ENCODE measurements at regions not wholly inside any gene's neighbourhood (a gene's known extent, or its start where the extent isn't known, plus 50 kb on each side); places are given as distances from the start of the nearest gene placed in this dataset.

DNA sequence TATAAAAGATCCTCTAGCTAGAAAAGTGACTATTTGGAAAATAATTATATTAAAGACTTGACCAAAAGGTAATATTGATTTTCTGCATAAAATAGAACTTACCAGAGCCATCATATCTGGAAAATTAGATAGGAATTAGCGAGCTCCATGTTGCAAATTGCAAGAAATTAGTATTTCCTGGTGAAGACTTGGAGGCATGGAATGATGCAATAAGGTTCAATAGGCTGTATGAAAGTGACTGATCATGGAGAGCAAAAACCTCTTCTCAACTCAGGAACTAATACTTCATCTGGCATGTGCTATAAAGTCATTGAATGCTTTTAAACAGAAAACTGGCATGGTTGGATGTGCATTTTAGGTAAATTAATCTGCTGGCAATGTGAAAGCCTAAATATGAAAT, 66.3 kb upstream of the UFM1 start:
- no peak for TF ChIP-seq CTCF (IDR thresholded peaks at IDR 0.05)
- peaks cover 8% of the 10 kb centered on the region for H3K9me3 Mint-ChIP-seq
- Histone ChIP-seq H3K27ac (ENCODE audit: low read depth in 1 of 2, low read length in 2 of 2) (no peak overlapping the region), H3K36me3 (ENCODE audit: insufficient read depth, low read length) (no peaks in the 10 kb centered on the region), H3K4me1 (ENCODE audit: insufficient read depth, low read length) (no peaks in the 10 kb centered on the region), H3K27me3 (ENCODE audit: control insufficient read depth in 1 of 2, insufficient read depth in 2 of 2, low read length in 2 of 2) (no peaks in the 10 kb centered on the region), H3K4me3 (ENCODE audit: low read length) (no peak overlapping the region), H3K9me3 (ENCODE audit: control insufficient read depth in 1 of 2, insufficient read depth in 1 of 2, low read length in 2 of 2) (no peaks in the 10 kb centered on the region)
- ChIA-PET POLR2A (no interaction called here), CTCF (no interaction called here)
- DNase-seq (no peak), ATAC-seq (ENCODE audit: poor library complexity) (no peak)
- no peak overlapping the region for H3K27ac Mint-ChIP-seq
- H3K4me1 Mint-ChIP-seq (ENCODE audit: low read depth): no peaks in the 10 kb centered on the region
- intact Hi-C loops (cut with DNase I, micrococcal nuclease): no loop called here
- no peaks in the 10 kb centered on the region for H3K36me3 Mint-ChIP-seq (ENCODE audit: low read depth)
- H3K4me3 Mint-ChIP-seq: no peak overlapping the region
- no peaks in the 10 kb centered on the region for H3K27me3 Mint-ChIP-seq

DNA sequence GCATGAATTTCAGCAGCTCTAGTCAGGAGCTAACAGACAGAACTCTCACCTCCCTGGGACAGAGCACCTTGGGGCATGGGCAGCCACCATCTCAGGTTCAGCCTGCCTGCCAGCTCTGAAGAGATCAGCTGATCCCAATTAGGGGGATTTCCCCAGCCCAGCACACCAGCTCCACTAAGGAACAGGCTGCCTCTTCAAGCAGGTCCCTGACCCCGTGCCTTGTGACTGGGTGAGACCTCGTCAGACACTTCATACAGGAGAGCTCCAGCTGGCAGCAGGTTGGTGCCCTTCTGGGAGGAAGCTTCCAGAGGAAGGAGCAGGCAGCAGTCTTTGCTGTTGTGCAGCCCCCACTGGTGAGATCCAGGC, 84.5 kb upstream of the UFM1 start:
- Mint-ChIP-seq H3K36me3 (ENCODE audit: low read depth) (no peaks in the 10 kb centered on the region), H3K4me1 (ENCODE audit: low read depth) (no peaks in the 10 kb centered on the region), H3K27me3 (no peaks in the 10 kb centered on the region), H3K9me3 (peaks cover 17% of the 10 kb centered on the region), H3K27ac (no peak overlapping the region), H3K4me3 (no peak overlapping the region)
- intact Hi-C loops (cut with DNase I, micrococcal nuclease): no loop called here
- no peak overlapping the region for H3K27ac ChIP-seq (ENCODE audit: low read depth in 1 of 2, low read length in 2 of 2)
- H3K9me3 ChIP-seq (ENCODE audit: control insufficient read depth in 1 of 2, insufficient read depth in 1 of 2, low read length in 2 of 2): peaks cover 0 to 16% of the 10 kb centered on the region in 2 experiments
- DNase-seq: no peak
- no peaks in the 10 kb centered on the region for H3K4me1 ChIP-seq (ENCODE audit: insufficient read depth, low read length)
- H3K4me3 ChIP-seq (ENCODE audit: low read length): no peak overlapping the region
- no peaks in the 10 kb centered on the region for H3K27me3 ChIP-seq (ENCODE audit: control insufficient read depth in 1 of 2, insufficient read depth in 2 of 2, low read length in 2 of 2)
- ChIA-PET CTCF (no interaction called here), POLR2A (no interaction called here)
- H3K36me3 ChIP-seq (ENCODE audit: insufficient read depth, low read length): no peaks in the 10 kb centered on the region
- ATAC-seq (ENCODE audit: poor library complexity): no peak
- TF ChIP-seq CTCF (IDR thresholded peaks at IDR 0.05): no peak

DNA sequence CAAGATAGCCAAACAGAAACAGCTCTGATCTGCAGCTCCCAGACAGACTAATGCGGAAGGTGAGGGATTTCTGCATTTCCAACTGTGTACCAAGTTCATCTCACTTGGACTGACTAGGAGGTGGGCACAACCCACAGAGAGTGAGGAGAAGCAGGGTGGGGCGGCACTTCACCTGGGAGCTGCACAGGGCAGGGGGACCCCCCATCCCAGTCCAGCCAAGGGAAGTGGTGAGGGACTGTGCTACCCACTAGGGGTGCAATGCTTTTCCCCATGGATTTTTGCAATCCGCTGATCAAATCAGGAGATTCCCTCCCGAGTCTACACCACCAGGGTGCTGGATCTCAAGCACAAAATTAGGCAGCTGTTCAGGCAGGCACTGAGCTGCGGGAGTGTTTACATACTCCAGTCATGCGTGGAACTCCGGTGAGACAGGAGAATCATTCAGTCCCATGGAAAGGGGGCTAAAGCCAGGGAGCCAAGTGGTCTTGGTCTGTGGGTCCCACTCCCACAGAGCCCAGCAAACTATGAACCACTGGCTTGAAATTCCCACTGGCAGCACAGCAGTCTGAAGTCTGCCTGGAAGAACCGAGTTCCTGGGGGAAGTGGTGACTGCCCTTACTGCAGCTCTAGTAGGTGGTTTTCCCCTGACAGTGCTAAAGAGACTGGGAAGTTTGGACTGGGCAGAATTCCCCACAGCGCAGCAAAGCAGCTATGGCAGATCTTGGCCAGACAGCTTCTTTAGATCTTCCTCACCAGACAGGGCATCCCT, 85.1 kb upstream of the UFM1 start:
- CTCF ChIA-PET: no interaction called here
- Mint-ChIP-seq H3K27ac (no peak overlapping the region), H3K9me3 (peaks cover 13% of the 10 kb centered on the region), H3K4me3 (no peak overlapping the region), H3K4me1 (ENCODE audit: low read depth) (no peaks in the 10 kb centered on the region), H3K36me3 (ENCODE audit: low read depth) (no peaks in the 10 kb centered on the region), H3K27me3 (no peaks in the 10 kb centered on the region)
- H3K9me3 ChIP-seq (ENCODE audit: control insufficient read depth in 1 of 2, insufficient read depth in 1 of 2, low read length in 2 of 2): peaks cover 0 to 16% of the 10 kb centered on the region in 2 experiments
- no peak overlapping the region for H3K4me3 ChIP-seq (ENCODE audit: low read length)
- intact Hi-C loops (cut with DNase I, micrococcal nuclease): no loop called here
- TF ChIP-seq CTCF (IDR thresholded peaks at IDR 0.05): no peak
- POLR2A ChIA-PET: no interaction called here
- ATAC-seq (ENCODE audit: poor library complexity): no peak
- no peaks in the 10 kb centered on the region for H3K36me3 ChIP-seq (ENCODE audit: insufficient read depth, low read length)
- no peaks in the 10 kb centered on the region for H3K4me1 ChIP-seq (ENCODE audit: insufficient read depth, low read length)
- no peak for DNase-seq
- no peak overlapping the region for H3K27ac ChIP-seq (ENCODE audit: low read depth in 1 of 2, low read length in 2 of 2)
- no peaks in the 10 kb centered on the region for H3K27me3 ChIP-seq (ENCODE audit: control insufficient read depth in 1 of 2, insufficient read depth in 2 of 2, low read length in 2 of 2)

Data from CD4-positive, alpha-beta T cell (primary cell).